ENCODE measurements at regions not wholly inside any gene's neighbourhood (a gene's known extent, or its start where the extent isn't known, plus 50 kb on each side); places are given as distances from the start of the nearest gene placed in this dataset.

DNA sequence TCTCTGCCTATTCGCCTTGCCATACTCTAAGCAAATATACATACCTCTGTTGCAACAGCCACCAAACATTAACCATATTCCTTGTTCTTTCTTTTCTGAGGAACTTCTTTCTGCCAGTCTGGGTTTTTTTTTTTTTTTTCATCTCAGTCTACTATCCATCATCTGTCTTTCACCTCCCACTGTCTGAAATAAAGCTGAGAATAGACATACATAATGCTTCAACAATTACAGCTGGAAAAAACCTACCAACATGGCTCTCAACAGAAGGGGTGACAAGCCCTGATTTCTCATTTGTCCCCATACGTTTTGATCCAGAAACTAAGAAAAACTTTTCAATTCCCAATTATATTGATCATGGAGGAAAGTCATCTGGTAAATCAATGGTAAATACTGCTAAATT lies 728.8 kb upstream of the POU3F3 start:
- TF ChIP-seq TCF12 (IDR thresholded peaks at IDR 0.05; ENCODE audit: low read depth), result no peak
- no peak for TF ChIP-seq YY1 (IDR thresholded peaks at IDR 0.05; ENCODE audit: low read depth)
- no peak for TF ChIP-seq EP300 (IDR thresholded peaks at IDR 0.05; ENCODE audit: borderline replicate concordance)
- TF ChIP-seq, protein P1, sequence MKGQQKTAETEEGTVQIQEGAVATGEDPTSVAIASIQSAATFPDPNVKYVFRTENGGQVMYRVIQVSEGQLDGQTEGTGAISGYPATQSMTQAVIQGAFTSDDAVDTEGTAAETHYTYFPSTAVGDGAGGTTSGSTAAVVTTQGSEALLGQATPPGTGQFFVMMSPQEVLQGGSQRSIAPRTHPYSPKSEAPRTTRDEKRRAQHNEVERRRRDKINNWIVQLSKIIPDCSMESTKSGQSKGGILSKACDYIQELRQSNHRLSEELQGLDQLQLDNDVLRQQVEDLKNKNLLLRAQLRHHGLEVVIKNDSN (IDR thresholded peaks at IDR 0.05), result no peak
- TF ChIP-seq TAF1 (IDR thresholded peaks at IDR 0.05; ENCODE audit: low read depth), result no peak
- TF ChIP-seq, protein P2, sequence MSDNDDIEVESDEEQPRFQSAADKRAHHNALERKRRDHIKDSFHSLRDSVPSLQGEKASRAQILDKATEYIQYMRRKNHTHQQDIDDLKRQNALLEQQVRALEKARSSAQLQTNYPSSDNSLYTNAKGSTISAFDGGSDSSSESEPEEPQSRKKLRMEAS (IDR thresholded peaks at IDR 0.05), result no peak
- TF ChIP-seq NFIC (IDR thresholded peaks at IDR 0.05), result no peak
- no peak for TF ChIP-seq TEAD4 (IDR thresholded peaks at IDR 0.05)
- TF ChIP-seq CEBPB (IDR thresholded peaks at IDR 0.05), result no peak
- TF ChIP-seq ZBTB7A (IDR thresholded peaks at IDR 0.05; ENCODE audit: low read depth), result no peak
- TF ChIP-seq RAD21 (IDR thresholded peaks at IDR 0.05; ENCODE audit: low read depth), result no peak
- TF ChIP-seq FOXM1 (IDR thresholded peaks at IDR 0.05; ENCODE audit: borderline replicate concordance, low read depth), result no peak
- TF ChIP-seq, protein P3, sequence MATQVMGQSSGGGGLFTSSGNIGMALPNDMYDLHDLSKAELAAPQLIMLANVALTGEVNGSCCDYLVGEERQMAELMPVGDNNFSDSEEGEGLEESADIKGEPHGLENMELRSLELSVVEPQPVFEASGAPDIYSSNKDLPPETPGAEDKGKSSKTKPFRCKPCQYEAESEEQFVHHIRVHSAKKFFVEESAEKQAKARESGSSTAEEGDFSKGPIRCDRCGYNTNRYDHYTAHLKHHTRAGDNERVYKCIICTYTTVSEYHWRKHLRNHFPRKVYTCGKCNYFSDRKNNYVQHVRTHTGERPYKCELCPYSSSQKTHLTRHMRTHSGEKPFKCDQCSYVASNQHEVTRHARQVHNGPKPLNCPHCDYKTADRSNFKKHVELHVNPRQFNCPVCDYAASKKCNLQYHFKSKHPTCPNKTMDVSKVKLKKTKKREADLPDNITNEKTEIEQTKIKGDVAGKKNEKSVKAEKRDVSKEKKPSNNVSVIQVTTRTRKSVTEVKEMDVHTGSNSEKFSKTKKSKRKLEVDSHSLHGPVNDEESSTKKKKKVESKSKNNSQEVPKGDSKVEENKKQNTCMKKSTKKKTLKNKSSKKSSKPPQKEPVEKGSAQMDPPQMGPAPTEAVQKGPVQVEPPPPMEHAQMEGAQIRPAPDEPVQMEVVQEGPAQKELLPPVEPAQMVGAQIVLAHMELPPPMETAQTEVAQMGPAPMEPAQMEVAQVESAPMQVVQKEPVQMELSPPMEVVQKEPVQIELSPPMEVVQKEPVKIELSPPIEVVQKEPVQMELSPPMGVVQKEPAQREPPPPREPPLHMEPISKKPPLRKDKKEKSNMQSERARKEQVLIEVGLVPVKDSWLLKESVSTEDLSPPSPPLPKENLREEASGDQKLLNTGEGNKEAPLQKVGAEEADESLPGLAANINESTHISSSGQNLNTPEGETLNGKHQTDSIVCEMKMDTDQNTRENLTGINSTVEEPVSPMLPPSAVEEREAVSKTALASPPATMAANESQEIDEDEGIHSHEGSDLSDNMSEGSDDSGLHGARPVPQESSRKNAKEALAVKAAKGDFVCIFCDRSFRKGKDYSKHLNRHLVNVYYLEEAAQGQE (IDR thresholded peaks at IDR 0.05; ENCODE audit: low read depth), result no peak
- TF ChIP-seq CREB1 (IDR thresholded peaks at IDR 0.05; ENCODE audit: low read depth), result no peak
- TF ChIP-seq EGR1 (IDR thresholded peaks at IDR 0.05), result no peak

DNA sequence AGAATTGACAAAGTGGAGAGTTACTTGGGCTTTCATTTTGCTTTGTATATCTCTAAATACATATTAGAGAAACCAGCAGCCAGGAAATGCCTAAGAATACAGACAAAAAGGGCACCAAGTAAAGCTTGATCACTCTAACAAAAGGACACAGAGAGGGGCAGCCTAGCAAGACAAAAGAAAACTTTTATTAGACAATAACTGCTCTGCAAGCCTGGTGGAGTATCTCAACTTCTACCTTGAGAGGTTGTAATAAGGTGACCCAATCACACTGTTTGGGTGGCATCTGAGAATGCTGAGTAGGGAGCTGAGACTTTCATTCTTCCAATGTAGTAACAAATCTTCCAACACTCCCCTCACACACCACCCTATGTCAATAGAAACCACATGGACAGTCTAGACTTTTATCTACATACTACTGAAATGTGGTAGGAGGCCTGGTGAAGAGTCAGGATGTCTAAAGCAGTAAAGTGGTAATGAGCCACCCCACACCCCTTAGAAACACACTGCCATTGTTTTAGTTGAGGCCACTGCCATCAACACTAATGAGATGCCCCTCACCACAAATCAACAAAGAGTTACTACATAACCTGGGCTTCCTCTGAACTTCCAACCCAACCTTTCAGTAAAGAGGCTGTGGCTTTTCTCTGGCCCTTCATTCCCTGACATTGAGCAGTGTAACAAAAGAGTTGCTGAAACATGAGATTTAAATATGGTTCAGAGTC lies 726.7 kb upstream of the POU3F3 start:
- TF ChIP-seq EP300 (IDR thresholded peaks at IDR 0.05; ENCODE audit: borderline replicate concordance) (no peak), TAF1 (IDR thresholded peaks at IDR 0.05; ENCODE audit: low read depth) (no peak), YY1 (IDR thresholded peaks at IDR 0.05; ENCODE audit: low read depth) (no peak), RAD21 (IDR thresholded peaks at IDR 0.05; ENCODE audit: low read depth) (no peak), CREB1 (IDR thresholded peaks at IDR 0.05; ENCODE audit: low read depth) (no peak)
- TF ChIP-seq, protein P1 (IDR thresholded peaks at IDR 0.05), result no peak
- TF ChIP-seq, protein P3 (IDR thresholded peaks at IDR 0.05; ENCODE audit: low read depth), result no peak

DNA sequence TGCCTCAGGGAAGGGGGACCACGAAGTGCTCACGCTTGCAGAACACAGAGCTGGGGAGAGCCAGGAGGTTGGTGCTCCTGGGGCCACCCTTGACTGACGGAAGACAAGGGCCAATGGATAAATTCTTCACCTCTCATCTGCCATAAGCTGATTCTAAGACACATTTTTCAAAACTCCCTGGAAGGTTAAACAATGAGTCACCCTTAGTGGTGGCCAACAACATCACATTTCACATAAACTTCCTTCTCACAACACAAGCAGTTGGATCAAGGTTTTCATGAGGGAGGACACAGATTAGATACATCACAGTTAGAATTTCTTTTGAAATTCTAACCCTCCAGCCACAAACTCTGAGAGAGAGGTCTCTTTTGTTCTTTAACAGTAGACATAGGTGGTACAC lies 713.6 kb upstream of the POU3F3 start:
- TF ChIP-seq, protein P3 (IDR thresholded peaks at IDR 0.05; ENCODE audit: low read depth), result no peak
- TF ChIP-seq CREB1 (IDR thresholded peaks at IDR 0.05; ENCODE audit: low read depth) (no peak), TAF1 (IDR thresholded peaks at IDR 0.05; ENCODE audit: low read depth) (no peak), RAD21 (IDR thresholded peaks at IDR 0.05; ENCODE audit: low read depth) (no peak), YY1 (IDR thresholded peaks at IDR 0.05; ENCODE audit: low read depth) (no peak), EP300 (IDR thresholded peaks at IDR 0.05; ENCODE audit: borderline replicate concordance) (no peak)
- TF ChIP-seq, protein P2 (IDR thresholded peaks at IDR 0.05), result no peak

DNA sequence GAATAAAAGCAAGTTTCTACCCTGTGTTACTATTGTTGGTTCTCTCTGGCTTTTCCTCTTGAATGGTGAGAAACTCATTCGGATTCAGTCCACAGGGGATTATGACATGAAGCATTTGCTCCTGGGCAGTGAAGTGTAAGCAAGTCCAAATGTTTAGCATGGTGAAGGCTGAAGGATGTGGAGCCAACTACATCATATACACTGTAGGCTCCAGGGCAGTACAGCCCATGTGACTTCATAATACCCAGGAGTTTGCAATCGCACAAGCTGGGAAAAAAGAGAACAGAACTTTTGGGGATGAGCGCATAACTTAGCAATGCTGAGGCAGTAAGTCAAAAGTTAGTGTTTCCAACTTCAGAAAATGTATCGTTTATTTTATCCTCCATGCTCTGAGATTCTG lies 695.7 kb upstream of the POU3F3 start:
- no peak for TF ChIP-seq TEAD4 (IDR thresholded peaks at IDR 0.05)

DNA sequence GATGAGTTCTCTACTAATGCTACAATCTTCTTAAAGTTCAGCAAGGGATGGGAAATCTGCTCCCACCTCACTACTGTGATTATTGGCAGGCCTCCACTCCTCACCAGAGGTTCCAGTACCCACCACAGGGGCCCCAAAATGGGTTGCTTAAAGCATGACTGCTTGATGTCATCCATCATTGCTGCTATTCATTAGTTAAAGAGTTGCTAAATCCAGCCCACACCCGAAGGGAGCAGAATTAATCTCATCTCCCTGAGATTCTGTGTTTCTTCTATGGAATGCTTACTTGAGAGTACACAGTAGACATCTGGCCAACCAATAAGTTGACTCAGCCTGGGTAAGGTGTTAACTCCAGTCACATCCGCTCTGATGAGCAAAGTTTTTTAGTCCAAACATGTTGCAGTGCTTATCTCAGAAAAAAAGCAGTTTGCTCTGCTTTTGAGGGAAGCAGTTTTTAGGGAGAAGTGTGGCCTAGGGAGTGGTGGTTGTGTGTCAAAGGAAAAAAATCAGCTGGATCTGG lies 690.2 kb upstream of the POU3F3 start:
- TF ChIP-seq FOXM1 (IDR thresholded peaks at IDR 0.05; ENCODE audit: borderline replicate concordance, low read depth) (no peak), TAF1 (IDR thresholded peaks at IDR 0.05; ENCODE audit: low read depth) (no peak), RAD21 (IDR thresholded peaks at IDR 0.05; ENCODE audit: low read depth) (no peak), TCF12 (IDR thresholded peaks at IDR 0.05; ENCODE audit: low read depth) (no peak)
- TF ChIP-seq, protein P1 (IDR thresholded peaks at IDR 0.05), result no peak
